Prostate gland (tissue), 2 donors: ENCODE measurements at regions not wholly inside any gene's neighbourhood (a gene's known extent, or its start where the extent isn't known, plus 50 kb on each side); places are given as distances from the start of the nearest gene placed in this dataset.

ENCODE experiments used
- CTCF ChIP-seq, 4 experiments: fragments of 200-600 bp in 2 of 4; fragments of 450-650 bp in 2 of 4; sonication (generic) in 2 of 4; IDR thresholded peaks; 1 replicate in 3 of 4; 2 replicates in 1 of 4; pipeline ENCODE4 v1.5.1; 2016 to 2019; ENCODE audit warnings: antibody characterized with exemption in 4 of 4, mild to moderate bottlenecking in 2 of 4, moderate library complexity in 2 of 4
- POLR2A ChIP-seq: fragments of 450-650 bp; IDR thresholded peaks from one replicate; pipeline ENCODE4 v1.6.1; 2016; ENCODE audit warnings: antibody characterized with exemption, mild to moderate bottlenecking

- TF ChIP-seq POLR2A (no peak), CTCF (IDR thresholded peaks at IDR 0.05) (no peak)
Observed at GRCh38 chr4:27791640-27792039, 931.0 kb downstream of the STIM2 start.
